GM12874 (cell line): ENCODE measurements at regions not wholly inside any gene's neighbourhood (a gene's known extent, or its start where the extent isn't known, plus 50 kb on each side); places are given as distances from the start of the nearest gene placed in this dataset.

Experiments
- TF ChIP-seq, protein P1 (sequence below): IDR thresholded peaks from 2 replicates; pipeline ENCODE4 v1.5.1; 2011; ENCODE audit warnings: low read depth, mild to moderate bottlenecking, control low read depth, low read length, moderate library complexity; ENCODE audit not compliant: insufficient read depth

DNA sequence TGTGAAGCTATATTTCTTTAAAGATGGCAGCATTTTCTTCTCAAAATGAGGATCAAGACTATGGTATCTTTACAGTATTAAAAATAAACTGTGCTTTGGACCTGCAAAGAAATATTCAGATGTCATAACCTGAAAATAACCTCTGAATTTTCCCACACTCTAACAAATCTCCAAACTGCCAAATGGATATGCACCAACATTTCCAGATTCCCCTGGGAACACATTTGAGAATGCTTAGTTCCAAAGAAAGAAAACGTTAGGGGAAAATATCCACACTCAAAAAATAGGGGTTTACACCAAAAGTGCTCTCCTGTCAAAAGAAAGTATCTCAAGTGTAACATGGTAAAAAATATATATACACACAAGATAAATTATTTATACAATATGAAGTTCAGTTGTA lies 69.1 kb upstream of the ARHGAP29 start:
- TF ChIP-seq, protein P1, sequence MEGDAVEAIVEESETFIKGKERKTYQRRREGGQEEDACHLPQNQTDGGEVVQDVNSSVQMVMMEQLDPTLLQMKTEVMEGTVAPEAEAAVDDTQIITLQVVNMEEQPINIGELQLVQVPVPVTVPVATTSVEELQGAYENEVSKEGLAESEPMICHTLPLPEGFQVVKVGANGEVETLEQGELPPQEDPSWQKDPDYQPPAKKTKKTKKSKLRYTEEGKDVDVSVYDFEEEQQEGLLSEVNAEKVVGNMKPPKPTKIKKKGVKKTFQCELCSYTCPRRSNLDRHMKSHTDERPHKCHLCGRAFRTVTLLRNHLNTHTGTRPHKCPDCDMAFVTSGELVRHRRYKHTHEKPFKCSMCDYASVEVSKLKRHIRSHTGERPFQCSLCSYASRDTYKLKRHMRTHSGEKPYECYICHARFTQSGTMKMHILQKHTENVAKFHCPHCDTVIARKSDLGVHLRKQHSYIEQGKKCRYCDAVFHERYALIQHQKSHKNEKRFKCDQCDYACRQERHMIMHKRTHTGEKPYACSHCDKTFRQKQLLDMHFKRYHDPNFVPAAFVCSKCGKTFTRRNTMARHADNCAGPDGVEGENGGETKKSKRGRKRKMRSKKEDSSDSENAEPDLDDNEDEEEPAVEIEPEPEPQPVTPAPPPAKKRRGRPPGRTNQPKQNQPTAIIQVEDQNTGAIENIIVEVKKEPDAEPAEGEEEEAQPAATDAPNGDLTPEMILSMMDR, result no peak

DNA sequence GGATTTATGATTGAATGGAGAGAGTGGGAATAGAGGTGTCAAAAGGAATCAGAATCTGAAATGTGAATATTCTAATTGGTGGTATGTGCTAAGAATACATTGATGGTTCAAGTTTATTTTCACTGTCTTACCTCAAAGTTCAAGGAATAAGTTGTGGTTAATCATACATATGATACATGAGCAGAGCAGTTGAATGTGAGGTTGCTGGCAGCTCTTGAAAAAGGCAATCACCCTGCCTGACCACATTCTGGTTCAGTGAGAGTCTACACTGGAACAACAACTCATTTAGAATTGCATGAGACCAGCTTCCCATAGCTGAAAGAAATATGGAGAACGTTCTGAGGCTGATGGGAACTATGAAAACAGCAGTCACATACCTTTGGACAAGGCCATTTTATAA lies 68.3 kb upstream of the ARHGAP29 start:
- TF ChIP-seq, protein P1, result no peak

DNA sequence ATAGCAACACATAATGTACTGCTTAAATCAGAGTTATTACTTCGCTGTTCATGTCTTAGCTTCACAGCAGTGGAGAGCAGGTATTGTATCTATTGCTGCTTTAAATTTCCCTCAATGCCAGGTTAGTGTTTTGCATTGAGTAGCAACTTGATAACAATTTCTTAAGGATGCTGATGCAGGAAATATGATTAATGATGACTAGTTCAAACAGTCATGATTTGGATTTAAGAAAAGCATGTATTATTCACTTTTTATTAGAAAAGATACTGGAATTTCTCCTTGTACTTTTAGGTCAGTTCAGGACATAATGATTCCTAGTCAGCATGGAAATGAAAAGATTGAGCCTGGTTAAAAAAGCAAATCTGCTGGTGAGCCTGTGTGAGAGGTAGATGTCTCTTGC lies 67.2 kb upstream of the ARHGAP29 start:
- TF ChIP-seq, protein P1, result no peak

DNA sequence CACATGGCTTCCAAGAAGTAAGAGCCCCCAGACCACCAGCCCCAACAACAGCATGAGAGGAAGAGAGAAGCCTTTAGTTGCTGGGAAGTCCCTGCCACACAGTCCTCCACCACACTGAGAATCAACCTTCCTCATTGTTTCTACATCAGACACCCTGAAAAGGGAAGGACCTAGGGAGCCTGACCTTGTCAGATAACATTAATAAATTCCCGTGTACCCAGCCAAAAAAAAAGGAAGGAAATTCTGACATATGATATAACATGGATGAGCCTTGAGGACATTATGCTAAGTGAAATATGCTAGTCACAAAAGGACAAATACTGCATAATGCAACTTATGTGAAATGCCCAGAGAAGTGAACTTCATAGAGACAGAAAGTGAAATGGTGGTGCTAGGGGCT lies 65.6 kb upstream of the ARHGAP29 start:
- TF ChIP-seq, protein P1, result no peak

DNA sequence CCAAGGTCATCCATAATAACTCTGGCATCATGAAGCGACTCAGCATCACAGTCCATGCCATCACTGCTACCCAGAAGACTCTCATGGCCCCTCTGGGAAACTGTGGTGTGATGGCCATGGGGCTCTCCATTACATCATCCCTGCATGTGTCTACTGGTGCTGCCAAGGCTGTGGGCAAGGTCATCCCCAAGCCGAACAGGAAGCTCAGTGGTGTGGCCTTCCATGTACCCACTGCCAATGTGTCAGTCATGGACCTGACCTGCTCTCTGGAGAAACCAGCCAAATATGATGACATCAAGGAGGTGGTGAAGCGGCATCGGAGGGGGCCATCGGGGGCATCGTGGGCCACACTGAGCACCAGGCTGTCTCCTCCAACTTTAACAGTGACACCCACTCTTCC lies 65.1 kb upstream of the ARHGAP29 start:
- TF ChIP-seq, protein P1, result no peak

DNA sequence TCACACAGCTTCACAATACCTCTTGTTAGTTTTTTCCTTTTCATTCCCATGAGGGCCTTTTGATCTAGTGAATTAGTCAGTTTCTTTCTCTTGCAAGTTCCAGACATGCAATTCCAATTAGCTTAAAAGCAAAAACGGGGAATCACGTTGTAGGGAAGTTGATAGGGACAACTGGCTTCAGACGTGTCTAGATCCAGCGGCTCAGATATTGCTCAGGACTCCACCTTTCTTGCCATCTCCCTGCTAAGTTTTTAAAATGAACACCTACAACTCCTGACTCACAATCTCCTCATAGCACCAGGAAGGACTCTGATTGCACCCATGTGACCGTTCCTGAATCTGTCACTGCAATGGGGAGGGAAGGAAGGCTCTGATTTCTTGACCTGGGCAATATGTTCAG lies 63.8 kb upstream of the ARHGAP29 start:
- TF ChIP-seq, protein P1, result no peak

DNA sequence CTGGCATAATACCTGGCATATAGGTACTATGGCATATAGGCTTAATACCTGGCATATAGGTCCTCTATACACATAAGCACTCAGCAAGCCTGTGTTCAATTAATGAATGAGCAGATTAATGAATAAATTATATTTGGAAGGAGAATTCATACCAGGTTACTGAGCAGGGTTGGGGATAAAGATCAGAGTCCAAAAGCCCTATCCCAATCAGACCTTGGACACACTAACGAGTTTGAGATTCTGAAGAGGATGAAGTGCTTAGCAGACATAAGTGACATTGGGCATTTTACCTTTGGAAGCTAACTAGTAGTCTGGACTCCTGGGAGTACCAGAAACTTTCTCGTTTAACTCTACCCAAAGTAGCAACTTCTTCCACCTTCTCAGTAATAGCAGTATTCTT lies 63.3 kb upstream of the ARHGAP29 start:
- TF ChIP-seq, protein P1, result no peak
